Activated CD4-positive, alpha-beta T cell treated with anti-CD3 and anti-CD28 coated beads, Interleukin-2, amount 10 ng/mL, durations not matched to agents 7 days and 5 days (primary cell): ENCODE measurements at regions not wholly inside any gene's neighbourhood (a gene's known extent, or its start where the extent isn't known, plus 50 kb on each side); places are given as distances from the start of the nearest gene placed in this dataset.

ENCODE experiments used
- CTCF ChIA-PET: fragments of 350-600 bp; sonication (Branson Sonifier 250); formaldehyde crosslinking; loops from one replicate; lab custom pipeline; 2021; ENCODE audit warnings: antibody characterized with exemption; lab: Charles Lee
- POLR2A ChIA-PET: fragments of 350-600 bp; sonication (Branson Sonifier 250); formaldehyde crosslinking; loops from one replicate; lab custom pipeline; 2021; ENCODE audit warnings: antibody characterized with exemption; lab: Charles Lee
- DNase-seq: peaks from one replicate; pipeline ENCODE4 v3.0.0-alpha.2; 2020
- H3K27ac Mint-ChIP-seq: one replicate; pipeline ENCODE4 v1.8.0; 2021; ENCODE audit warnings: mild to moderate bottlenecking, moderate library complexity, mixed read lengths
- H3K27me3 Mint-ChIP-seq: one replicate; pipeline ENCODE4 v1.8.0; 2021; ENCODE audit warnings: mixed read lengths
- H3K36me3 Mint-ChIP-seq: one replicate; pipeline ENCODE4 v1.8.0; 2021; ENCODE audit warnings: low read depth, mixed read lengths
- H3K4me1 Mint-ChIP-seq: one replicate; pipeline ENCODE4 v1.8.0; 2021; ENCODE audit warnings: mixed read lengths
- H3K4me3 Mint-ChIP-seq: one replicate; pipeline ENCODE4 v1.8.0; 2021; ENCODE audit warnings: mild to moderate bottlenecking, moderate library complexity, mixed read lengths
- H3K9me3 Mint-ChIP-seq: one replicate; pipeline ENCODE4 v1.8.0; 2021; ENCODE audit warnings: mixed read lengths

DNA sequence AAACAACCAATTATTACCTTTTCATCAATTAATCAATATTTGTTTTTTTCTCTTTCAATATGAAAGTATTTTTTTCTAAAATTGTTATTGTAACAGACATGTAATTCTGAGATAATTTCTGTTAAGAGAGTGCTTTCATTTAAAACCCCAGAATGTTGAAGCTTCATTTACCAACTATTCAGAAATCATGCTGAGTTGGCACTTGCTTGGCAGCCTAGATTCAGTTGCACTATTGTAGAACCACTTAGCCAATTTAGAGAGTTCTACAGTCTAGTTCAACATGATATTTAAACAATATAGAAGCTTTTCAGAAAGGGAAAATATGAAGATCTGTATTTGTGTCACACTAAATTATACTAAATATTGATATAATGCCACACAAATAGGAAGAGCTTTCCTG is 56.1 kb upstream of the NKAIN2 start:
- Mint-ChIP-seq H3K27me3 (no peaks in the 10 kb centered on the region), H3K4me1 (no peaks in the 10 kb centered on the region), H3K9me3 (no peaks in the 10 kb centered on the region), H3K4me3 (no peak overlapping the region), H3K27ac (no peak overlapping the region), H3K36me3 (no peaks in the 10 kb centered on the region)
- POLR2A ChIA-PET = no interaction called here
- CTCF ChIA-PET = no interaction called here
- DNase-seq = no peak

- Mint-ChIP-seq H3K27ac (no peak overlapping the region), H3K4me1 (no peaks in the 10 kb centered on the region), H3K4me3 (no peak overlapping the region), H3K27me3 (no peaks in the 10 kb centered on the region), H3K36me3 (no peaks in the 10 kb centered on the region), H3K9me3 (no peaks in the 10 kb centered on the region)
- ChIA-PET CTCF (no interaction called here), POLR2A (no interaction called here)
- DNase-seq = no peak
Measured at GRCh38 chr6:123745895-123746294, 57.8 kb upstream of the NKAIN2 start.

DNA sequence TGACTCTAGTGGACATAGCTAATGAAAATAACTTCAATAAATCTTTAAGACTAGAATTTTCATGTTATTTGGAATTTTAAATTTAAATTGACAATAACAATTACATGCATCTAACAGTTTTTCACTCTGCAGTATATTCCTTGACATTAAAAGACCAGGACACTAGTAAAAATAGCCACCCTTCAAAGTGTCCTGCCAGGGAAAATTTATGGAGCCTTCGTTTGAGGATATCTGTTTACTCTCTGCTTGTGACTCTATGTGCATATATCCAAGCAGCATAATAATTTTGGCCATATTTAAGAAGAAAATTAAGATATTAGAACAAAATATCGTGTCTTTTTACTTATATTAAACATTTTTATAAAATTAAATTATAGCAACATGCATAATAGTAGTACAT is 58.8 kb upstream of the NKAIN2 start:
- ChIA-PET CTCF (no interaction called here), POLR2A (no interaction called here)
- no peaks in the 10 kb centered on the region for H3K27me3 Mint-ChIP-seq

GRCh38 chr6:123742626-123743025 is 61.0 kb upstream of the NKAIN2 start:
- no peaks in the 10 kb centered on the region for H3K9me3 Mint-ChIP-seq
- CTCF ChIA-PET = no interaction called here
- POLR2A ChIA-PET = no interaction called here
- H3K4me1 Mint-ChIP-seq = no peaks in the 10 kb centered on the region
- H3K27me3 Mint-ChIP-seq = no peaks in the 10 kb centered on the region
- no peaks in the 10 kb centered on the region for H3K36me3 Mint-ChIP-seq
- no peak overlapping the region for H3K4me3 Mint-ChIP-seq
- no peak for DNase-seq
- H3K27ac Mint-ChIP-seq = no peak overlapping the region

More for the DNA sequence above, 58.8 kb upstream of the NKAIN2 start:
- Mint-ChIP-seq H3K9me3 (no peaks in the 10 kb centered on the region), H3K27ac (no peak overlapping the region), H3K36me3 (no peaks in the 10 kb centered on the region), H3K4me1 (no peaks in the 10 kb centered on the region), H3K4me3 (no peak overlapping the region)
- DNase-seq = no peak

- ChIA-PET POLR2A (no interaction called here), CTCF (no interaction called here)
- Mint-ChIP-seq H3K9me3 (no peaks in the 10 kb centered on the region), H3K4me1 (no peaks in the 10 kb centered on the region), H3K36me3 (no peaks in the 10 kb centered on the region), H3K4me3 (no peak overlapping the region), H3K27ac (no peak overlapping the region), H3K27me3 (no peaks in the 10 kb centered on the region)
- DNase-seq = no peak
Measured at GRCh38 chr6:123733180-123733579, 70.5 kb upstream of the NKAIN2 start.

GRCh38 chr6:123716506-123716905 is 79.8 kb upstream of the TRDN start:
- no peak overlapping the region for H3K27ac Mint-ChIP-seq
- ChIA-PET POLR2A (no interaction called here), CTCF (no interaction called here)
- H3K4me3 Mint-ChIP-seq = no peak overlapping the region
- no peaks in the 10 kb centered on the region for H3K4me1 Mint-ChIP-seq
- H3K36me3 Mint-ChIP-seq = no peaks in the 10 kb centered on the region
- H3K27me3 Mint-ChIP-seq = no peaks in the 10 kb centered on the region
- no peaks in the 10 kb centered on the region for H3K9me3 Mint-ChIP-seq
- DNase-seq = no peak

GRCh38 chr6:123715006-123715863 is 78.5 kb upstream of the TRDN start:
- peak; percentile 10 for DNase-seq
- POLR2A ChIA-PET = no interaction called here
- no peak overlapping the region for H3K4me3 Mint-ChIP-seq
- CTCF ChIA-PET = interaction anchor here (0.6 to 1.5 kb wide), 2 partner anchors 32 to 113 kb away, joined by 3 to 5 read pairs; no protein-coding TSS in a partner anchor
- no peaks in the 10 kb centered on the region for H3K4me1 Mint-ChIP-seq
- no peaks in the 10 kb centered on the region for H3K36me3 Mint-ChIP-seq
- no peaks in the 10 kb centered on the region for H3K9me3 Mint-ChIP-seq
- H3K27ac Mint-ChIP-seq = no peak overlapping the region
- H3K27me3 Mint-ChIP-seq = no peaks in the 10 kb centered on the region

GRCh38 chr6:123712831-123713230 is 76.1 kb upstream of the TRDN start:
- no peaks in the 10 kb centered on the region for H3K4me1 Mint-ChIP-seq
- no peak overlapping the region for H3K27ac Mint-ChIP-seq
- CTCF ChIA-PET = no interaction called here
- H3K9me3 Mint-ChIP-seq = no peaks in the 10 kb centered on the region
- POLR2A ChIA-PET = no interaction called here
- H3K27me3 Mint-ChIP-seq = no peaks in the 10 kb centered on the region
- no peaks in the 10 kb centered on the region for H3K36me3 Mint-ChIP-seq
- DNase-seq = no peak
- no peak overlapping the region for H3K4me3 Mint-ChIP-seq

GRCh38 chr6:123702943-123703342 is 66.2 kb upstream of the TRDN start:
- H3K27me3 Mint-ChIP-seq = no peaks in the 10 kb centered on the region
- no peak for DNase-seq
- no peaks in the 10 kb centered on the region for H3K9me3 Mint-ChIP-seq
- CTCF ChIA-PET = no interaction called here
- no peak overlapping the region for H3K4me3 Mint-ChIP-seq
- POLR2A ChIA-PET = interaction anchor here (0.6 kb wide), 1 partner anchor 130 kb away, joined by 3 read pairs; no protein-coding TSS in a partner anchor
- no peak overlapping the region for H3K27ac Mint-ChIP-seq
- no peaks in the 10 kb centered on the region for H3K36me3 Mint-ChIP-seq
- no peaks in the 10 kb centered on the region for H3K4me1 Mint-ChIP-seq

DNA sequence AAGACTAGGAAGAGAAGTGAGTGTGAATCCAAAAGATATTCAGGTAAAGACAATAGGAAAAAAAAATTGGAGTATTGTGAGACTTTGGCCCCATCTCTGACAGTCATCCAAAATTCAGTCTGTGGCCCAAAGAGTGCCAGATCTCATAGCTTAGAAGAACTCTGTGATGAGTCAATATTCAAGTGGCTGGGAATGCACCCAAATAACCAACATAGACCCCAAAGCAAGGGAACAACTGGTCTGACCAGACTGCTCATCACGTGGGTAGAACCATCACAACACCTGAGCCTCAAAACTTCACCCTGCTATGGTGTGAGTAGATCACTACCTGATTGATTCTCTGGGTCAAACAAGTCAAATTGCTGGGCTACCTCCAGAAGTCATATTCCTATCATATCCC is 51.1 kb upstream of the TRDN start:
- DNase-seq = no peak
- Mint-ChIP-seq H3K27me3 (no peaks in the 10 kb centered on the region), H3K36me3 (no peaks in the 10 kb centered on the region), H3K4me1 (no peaks in the 10 kb centered on the region), H3K4me3 (no peak overlapping the region), H3K9me3 (no peaks in the 10 kb centered on the region), H3K27ac (no peak overlapping the region)
- POLR2A ChIA-PET = no interaction called here
- CTCF ChIA-PET = no interaction called here
